ENCODE measurements at regions not wholly inside any gene's neighbourhood (a gene's known extent, or its start where the extent isn't known, plus 50 kb on each side); places are given as distances from the start of the nearest gene placed in this dataset.
"Not testable (repeated sequence)": the region's sequence is repeated elsewhere in the genome, so short reads cannot be mapped to it uniquely, and the experiment has no call there.

- no peak overlapping the region for H3K4me3 Mint-ChIP-seq
Observed at GRCh38 chr4:23956601-23957364, 66.9 kb upstream of the PPARGC1A start.

GRCh38 chr4:23952258-23952657 lies 62.4 kb upstream of the PPARGC1A start:
- H3K9me3 Mint-ChIP-seq, result peaks cover 9 to 28% of the 10 kb centered on the region in 2 donors
- no peak for ATAC-seq
- H3K4me1 Mint-ChIP-seq, result no peaks in the 10 kb centered on the region
- no peak overlapping the region for H3K27ac Mint-ChIP-seq
- no peak for DNase-seq
- no peak overlapping the region for H3K4me3 Mint-ChIP-seq
- peaks cover 12% of the 10 kb centered on the region for H3K27me3 Mint-ChIP-seq

More at GRCh38 chr4:23956601-23957364, 66.9 kb upstream of the PPARGC1A start:
- peaks cover 6% of the 10 kb centered on the region for H3K27me3 Mint-ChIP-seq
- DNase-seq, result no peak
- peaks cover 9 to 29% of the 10 kb centered on the region in 2 donors for H3K9me3 Mint-ChIP-seq
- H3K4me1 Mint-ChIP-seq, result no peaks in the 10 kb centered on the region
- H3K27ac Mint-ChIP-seq, result no peak overlapping the region
- no peak for ATAC-seq

- Mint-ChIP-seq H3K27me3 (peaks cover 12% of the 10 kb centered on the region), H3K4me3 (no peak overlapping the region), H3K9me3 (peaks cover 5 to 17% of the 10 kb centered on the region in 2 donors), H3K27ac (no peak overlapping the region), H3K4me1 (no peaks in the 10 kb centered on the region)
- ATAC-seq (no peak), DNase-seq (no peak)
Observed at GRCh38 chr4:23947826-23948225, 58.0 kb upstream of the PPARGC1A start.

GRCh38 chr4:23946299-23946698 lies 56.5 kb upstream of the PPARGC1A start:
- peaks cover 5 to 7% of the 10 kb centered on the region in 2 donors for H3K9me3 Mint-ChIP-seq
- peaks cover 6% of the 10 kb centered on the region for H3K27me3 Mint-ChIP-seq
- ATAC-seq, result no peak
- H3K4me3 Mint-ChIP-seq, result no peak overlapping the region
- H3K4me1 Mint-ChIP-seq, result no peaks in the 10 kb centered on the region
- no peak overlapping the region for H3K27ac Mint-ChIP-seq
- no peak for DNase-seq

GRCh38 chr4:23945451-23946017 lies 55.7 kb upstream of the PPARGC1A start:
- no peaks in the 10 kb centered on the region for H3K4me1 Mint-ChIP-seq
- H3K27me3 Mint-ChIP-seq, result no peaks in the 10 kb centered on the region
- DNase-seq (no peak), ATAC-seq (no peak)
- H3K9me3 Mint-ChIP-seq, result peaks cover 0 to 5% of the 10 kb centered on the region in 2 donors
- H3K27ac Mint-ChIP-seq, result no peak overlapping the region
- no peak overlapping the region for H3K4me3 Mint-ChIP-seq

- not testable (repeated sequence) for DNase-seq, H3K4me1 Mint-ChIP-seq, H3K27ac Mint-ChIP-seq, H3K27me3 Mint-ChIP-seq, ATAC-seq, H3K9me3 Mint-ChIP-seq, H3K4me3 Mint-ChIP-seq
Observed at GRCh38 chr4:23944556-23944955, 54.7 kb upstream of the PPARGC1A start.

- Mint-ChIP-seq H3K4me3 (no peak overlapping the region), H3K4me1 (no peaks in the 10 kb centered on the region), H3K27ac (no peak overlapping the region), H3K27me3 (no peaks in the 10 kb centered on the region), H3K9me3 (peaks cover 4 to 8% of the 10 kb centered on the region in 2 donors)
- DNase-seq (no peak), ATAC-seq (no peak)
Observed at GRCh38 chr4:23943478-23943877, 53.6 kb upstream of the PPARGC1A start.

GRCh38 chr4:23942471-23942870 lies 52.6 kb upstream of the PPARGC1A start:
- Mint-ChIP-seq H3K4me3 (no peak overlapping the region), H3K4me1 (no peaks in the 10 kb centered on the region), H3K9me3 (peaks cover 8 to 13% of the 10 kb centered on the region in 2 donors), H3K27ac (peak overlapping the region in 1 of 2 donors; percentile 12), H3K27me3 (no peaks in the 10 kb centered on the region)
- no peak for DNase-seq
- ATAC-seq, result no peak

All from stimulated activated naive CD8-positive, alpha-beta T cell treated with anti-CD3 and anti-CD28 coated beads, Interleukin-15, amount 100 ng/mL, for 72 hours (primary cell).